NCI-H524 treated with DMSO at 0.1 percent for 48 hours (cell line): ENCODE measurements at regions not wholly inside any gene's neighbourhood (a gene's known extent, or its start where the extent isn't known, plus 50 kb on each side); places are given as distances from the start of the nearest gene placed in this dataset.
A peak's percentile ranks its signal among the peaks of the same experiment; 100 is the strongest.
"Not testable (repeated sequence)": the region's sequence is repeated elsewhere in the genome, so short reads cannot be mapped to it uniquely, and the experiment has no call there.

Experiments used
- DNase-seq: peaks from one replicate; lab custom pipeline; 2025; lab: John Stamatoyannopoulos, UW

- no peak for DNase-seq
These were observed 85.1 kb downstream of the GNL3L start for GRCh38 chrX:54615109-54615508.

- no peak for DNase-seq
These were observed 103.6 kb downstream of the GNL3L start for GRCh38 chrX:54633641-54634040.

GRCh38 chrX:54639018-54639345 lies 109.0 kb downstream of the GNL3L start:
- no peak for DNase-seq

- DNase-seq: peak; percentile 70
These were observed 109.5 kb downstream of the GNL3L start for GRCh38 chrX:54639346-54640102.

- no peak for DNase-seq
These were observed 110.2 kb downstream of the GNL3L start for GRCh38 chrX:54640103-54640690.

- no peak for DNase-seq
These were observed 110.7 kb downstream of the GNL3L start for GRCh38 chrX:54640736-54641135.

- no peak for DNase-seq
These were observed 111.5 kb downstream of the GNL3L start for GRCh38 chrX:54641530-54641929.

GRCh38 chrX:54647607-54648006 lies 117.6 kb downstream of the GNL3L start:
- not testable (repeated sequence) for DNase-seq

GRCh38 chrX:54659547-54659946 lies 129.5 kb downstream of the GNL3L start:
- no peak for DNase-seq

GRCh38 chrX:54675762-54676161 lies 122.3 kb downstream of the ITIH6 start:
- no peak for DNase-seq

GRCh38 chrX:54695231-54695630 lies 102.8 kb downstream of the ITIH6 start:
- no peak for DNase-seq

- no peak for DNase-seq
These were observed 102.1 kb downstream of the ITIH6 start for GRCh38 chrX:54695816-54696487.
